ENCODE measurements at regions not wholly inside any gene's neighbourhood (a gene's known extent, or its start where the extent isn't known, plus 50 kb on each side); places are given as distances from the start of the nearest gene placed in this dataset. TPM values are rescaled to one million over a fixed set of nuclear protein-coding genes. Genes with fewer than 3 reads are reported as not detected.
"Not testable (repeated sequence)": the region's sequence is repeated elsewhere in the genome, so short reads cannot be mapped to it uniquely, and the experiment has no call there.

- DNase-seq (ENCODE audit: low spot score in 2 of 2): no peak
- no peak for FAIRE-seq
Measured at GRCh38 chr7:80302078-80302477, 167.4 kb downstream of the GNAI1 start.

- FAIRE-seq (no peak), DNase-seq (ENCODE audit: low spot score in 2 of 2) (no peak)
Measured at GRCh38 chr7:80298201-80298600, 163.6 kb downstream of the GNAI1 start.

GRCh38 chr7:80294346-80294745, 159.7 kb downstream of the GNAI1 start:
- FAIRE-seq (no peak), DNase-seq (ENCODE audit: low spot score in 2 of 2) (no peak)

- DNase-seq (ENCODE audit: low spot score in 2 of 2); FAIRE-seq: not testable (repeated sequence)
Measured at GRCh38 chr7:80292634-80293033, 158.0 kb downstream of the GNAI1 start.

- DNase-seq (ENCODE audit: low spot score in 2 of 2) (no peak), FAIRE-seq (no peak)
Measured at GRCh38 chr7:80288175-80289122, 153.8 kb downstream of the GNAI1 start.

GRCh38 chr7:80287400-80288174, 153.0 kb downstream of the GNAI1 start:
- FAIRE-seq (no peak), DNase-seq (ENCODE audit: low spot score in 2 of 2) (no peak)

GRCh38 chr7:80286611-80287010, 152.0 kb downstream of the GNAI1 start:
- FAIRE-seq (no peak), DNase-seq (ENCODE audit: low spot score in 2 of 2) (no peak)

- FAIRE-seq: no peak
Measured at GRCh38 chr7:80284855-80285254, 150.2 kb downstream of the GNAI1 start.

GRCh38 chr7:80279760-80280159, 145.1 kb downstream of the GNAI1 start:
- no peak for FAIRE-seq

More at GRCh38 chr7:80284855-80285254, 150.2 kb downstream of the GNAI1 start:
- no peak for DNase-seq (ENCODE audit: low spot score in 2 of 2)

GRCh38 chr7:80278737-80279136, 144.1 kb downstream of the GNAI1 start:
- DNase-seq (ENCODE audit: low spot score in 2 of 2): no peak
- FAIRE-seq: peak; percentile 50

More at GRCh38 chr7:80279760-80280159, 145.1 kb downstream of the GNAI1 start:
- DNase-seq (ENCODE audit: low spot score in 2 of 2): no peak

GRCh38 chr7:80277434-80278427, 143.1 kb downstream of the GNAI1 start:
- no peak for FAIRE-seq
- DNase-seq (ENCODE audit: low spot score in 2 of 2): no peak

Small RNAs in the stretch of these regions (small RNA-seq; reads per million reads assigned to genes)
- gene RN7SL35P (not detected), gene SNRPBP1 (not detected)
